ENCODE measurements at regions not wholly inside any gene's neighbourhood (a gene's known extent, or its start where the extent isn't known, plus 50 kb on each side); places are given as distances from the start of the nearest gene placed in this dataset.

- POLR2A ChIA-PET = no interaction called here
Observed at GRCh38 chr5:28414619-28415018, 1376.2 kb upstream of the CDH9 start.

DNA sequence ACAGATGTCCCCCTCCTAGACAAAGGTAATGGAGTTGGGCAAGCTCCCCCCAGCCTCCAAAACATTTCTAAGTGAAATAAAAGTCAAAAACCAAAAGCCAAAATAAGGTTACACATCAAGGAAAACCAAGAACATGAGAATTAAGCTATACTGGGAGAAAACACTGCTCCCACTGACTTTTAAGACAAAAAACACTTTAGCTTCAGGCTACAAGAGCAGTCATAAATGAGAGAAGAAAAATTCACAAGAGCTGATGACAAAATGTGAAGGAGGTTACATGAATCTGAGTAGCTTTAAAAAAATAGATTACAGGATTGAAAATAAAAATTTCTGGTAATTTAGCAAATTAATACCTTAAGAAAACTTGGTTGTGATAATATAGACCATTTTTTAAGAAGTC lies 1370.3 kb upstream of the CDH9 start:
- TF ChIP-seq, protein P1, sequence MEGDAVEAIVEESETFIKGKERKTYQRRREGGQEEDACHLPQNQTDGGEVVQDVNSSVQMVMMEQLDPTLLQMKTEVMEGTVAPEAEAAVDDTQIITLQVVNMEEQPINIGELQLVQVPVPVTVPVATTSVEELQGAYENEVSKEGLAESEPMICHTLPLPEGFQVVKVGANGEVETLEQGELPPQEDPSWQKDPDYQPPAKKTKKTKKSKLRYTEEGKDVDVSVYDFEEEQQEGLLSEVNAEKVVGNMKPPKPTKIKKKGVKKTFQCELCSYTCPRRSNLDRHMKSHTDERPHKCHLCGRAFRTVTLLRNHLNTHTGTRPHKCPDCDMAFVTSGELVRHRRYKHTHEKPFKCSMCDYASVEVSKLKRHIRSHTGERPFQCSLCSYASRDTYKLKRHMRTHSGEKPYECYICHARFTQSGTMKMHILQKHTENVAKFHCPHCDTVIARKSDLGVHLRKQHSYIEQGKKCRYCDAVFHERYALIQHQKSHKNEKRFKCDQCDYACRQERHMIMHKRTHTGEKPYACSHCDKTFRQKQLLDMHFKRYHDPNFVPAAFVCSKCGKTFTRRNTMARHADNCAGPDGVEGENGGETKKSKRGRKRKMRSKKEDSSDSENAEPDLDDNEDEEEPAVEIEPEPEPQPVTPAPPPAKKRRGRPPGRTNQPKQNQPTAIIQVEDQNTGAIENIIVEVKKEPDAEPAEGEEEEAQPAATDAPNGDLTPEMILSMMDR (IDR thresholded peaks at IDR 0.05; ENCODE audit: control extremely low read depth, extremely low read depth, low read depth, missing control alignments) = no peak
- ChIA-PET POLR2A (no interaction called here), CTCF (no interaction called here)
- DNase-seq (ENCODE audit: extremely low spot score) = no peak

More at GRCh38 chr5:28414619-28415018, 1376.2 kb upstream of the CDH9 start:
- no peak for DNase-seq (ENCODE audit: extremely low spot score)
- TF ChIP-seq, protein P1 (IDR thresholded peaks at IDR 0.05; ENCODE audit: control extremely low read depth, extremely low read depth, low read depth, missing control alignments) = no peak
- CTCF ChIA-PET = interaction anchor here (1.3 kb wide), 1 partner anchor 16 kb away, joined by 3 read pairs; no protein-coding TSS in a partner anchor

DNA sequence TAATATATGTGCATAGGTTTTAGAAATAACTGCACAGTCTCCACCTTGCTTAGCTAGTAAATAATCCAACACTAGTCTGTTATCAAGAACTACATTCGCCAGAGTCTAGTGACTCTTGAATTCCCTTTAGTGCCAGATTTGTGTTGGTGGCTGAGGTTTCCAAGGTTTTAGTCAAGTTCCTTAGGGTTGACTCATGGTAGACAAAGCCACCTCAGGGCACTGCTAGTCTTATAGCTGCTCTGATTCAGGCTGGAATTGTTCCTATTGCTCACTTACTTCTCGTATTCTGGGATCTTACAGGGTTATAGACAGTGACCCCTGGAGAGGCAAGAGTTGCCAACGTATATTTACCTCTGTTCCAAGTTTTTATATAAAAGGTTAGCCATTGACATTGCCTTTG lies 1369.8 kb upstream of the CDH9 start:
- no peak for DNase-seq (ENCODE audit: extremely low spot score)
- TF ChIP-seq, protein P1 (IDR thresholded peaks at IDR 0.05; ENCODE audit: control extremely low read depth, extremely low read depth, low read depth, missing control alignments) = no peak
- CTCF ChIA-PET = no interaction called here
- POLR2A ChIA-PET = no interaction called here

DNA sequence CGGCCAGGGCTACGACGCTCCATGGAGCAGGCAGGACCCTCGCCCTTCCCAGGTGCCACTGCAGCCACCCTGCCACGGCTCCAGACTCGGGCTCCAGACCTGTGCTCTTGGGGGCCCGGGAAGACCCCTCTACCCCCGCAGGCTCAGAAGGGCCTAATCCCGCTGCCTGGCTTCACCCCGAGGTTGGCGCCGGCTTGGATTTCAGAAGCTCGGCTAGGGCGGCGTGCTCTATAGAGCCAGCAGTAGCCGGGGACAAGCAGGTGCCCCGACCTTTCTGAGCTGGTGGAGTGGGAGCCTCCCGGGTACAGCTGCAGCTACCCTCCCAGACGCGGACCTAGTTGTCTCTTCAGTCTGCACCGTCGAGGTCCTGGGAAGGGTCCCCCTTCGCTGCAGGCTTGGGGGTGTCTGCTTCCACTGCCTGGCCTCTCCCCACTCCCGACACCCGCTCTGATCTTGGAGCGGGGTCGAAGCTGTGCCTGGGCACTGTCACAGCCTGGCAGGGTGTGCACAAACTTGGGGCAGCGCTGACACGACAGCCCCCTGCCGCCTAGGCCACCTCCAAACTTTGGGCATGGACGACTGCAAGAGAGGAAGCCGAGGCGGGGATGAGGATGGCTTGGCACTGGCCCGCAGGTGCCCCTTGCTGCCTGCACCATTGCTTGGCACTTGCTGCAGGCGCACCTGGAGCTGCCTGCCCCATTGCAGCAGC lies 1366.1 kb upstream of the CDH9 start:
- DNase-seq (ENCODE audit: extremely low spot score) = no peak
- TF ChIP-seq, protein P1 (IDR thresholded peaks at IDR 0.05; ENCODE audit: control extremely low read depth, extremely low read depth, low read depth, missing control alignments) = no peak
- ChIA-PET CTCF (interaction anchor here (1.2 kb wide), 1 partner anchor 39 kb away, joined by 3 read pairs; no protein-coding TSS in a partner anchor), POLR2A (no interaction called here)

DNA sequence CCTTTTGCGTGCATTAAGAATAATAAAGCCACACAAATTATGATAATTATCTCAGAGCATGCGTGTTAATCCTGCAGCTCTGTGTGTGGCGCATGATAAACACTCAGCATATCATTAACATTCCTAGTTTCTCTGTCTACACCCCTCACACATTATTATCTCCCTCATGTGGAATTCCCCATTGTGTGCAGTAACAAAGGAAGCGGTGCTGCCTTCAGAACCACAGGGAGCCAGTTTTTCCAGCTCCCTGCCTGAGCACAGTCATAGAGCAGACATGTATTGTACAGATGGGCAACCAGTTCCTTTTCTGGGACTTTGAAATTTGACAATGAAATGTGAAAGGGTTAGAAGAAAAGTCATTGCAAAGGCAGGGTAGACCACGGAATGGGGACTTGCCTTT lies 1365.5 kb upstream of the CDH9 start:
- ChIA-PET POLR2A (no interaction called here), CTCF (no interaction called here)
- DNase-seq (ENCODE audit: extremely low spot score) = no peak
- TF ChIP-seq, protein P1 (IDR thresholded peaks at IDR 0.05; ENCODE audit: control extremely low read depth, extremely low read depth, low read depth, missing control alignments) = no peak

GRCh38 chr5:28402590-28403301 lies 1364.4 kb upstream of the CDH9 start:
- CTCF ChIA-PET = interaction anchor here (1.1 kb wide), 1 partner anchor 26 kb away, joined by 3 read pairs; no protein-coding TSS in a partner anchor
- TF ChIP-seq, protein P1 (IDR thresholded peaks at IDR 0.05; ENCODE audit: control extremely low read depth, extremely low read depth, low read depth, missing control alignments) = no peak
- POLR2A ChIA-PET = no interaction called here
- DNase-seq (ENCODE audit: extremely low spot score) = no peak

Data from GM10248 (cell line).